SK-N-MC (cell line): ENCODE measurements at regions not wholly inside any gene's neighbourhood (a gene's known extent, or its start where the extent isn't known, plus 50 kb on each side); places are given as distances from the start of the nearest gene placed in this dataset.

Experiments used
- DNase-seq: peaks from one replicate; pipeline ENCODE4 v3.0.0-alpha.2; 2011; ENCODE audit warnings: low read depth, low spot score
- H3K27ac ChIP-seq: fragments of 200-600 bp; sonication (generic); 2 replicates; pipeline ENCODE4 v1.5.1; 2016; ENCODE audit warnings: mixed run types
- H3K36me3 ChIP-seq: fragments of 200-600 bp; sonication (generic); 2 replicates; pipeline ENCODE4 v1.6.1; 2017; ENCODE audit warnings: antibody characterized with exemption, low read length, mixed read lengths; ENCODE audit not compliant: insufficient read depth
- H3K4me3 ChIP-seq: fragments of 200-600 bp; sonication (generic); 2 replicates; pipeline ENCODE4 v1.5.1; 2016
- H3K9ac ChIP-seq: fragments of 200-600 bp; sonication (generic); 2 replicates; pipeline ENCODE4 v1.8.0; 2017; ENCODE audit warnings: mixed run types, mixed read lengths; ENCODE audit not compliant: insufficient read length
- H3K9me3 ChIP-seq: fragments of 200-600 bp; sonication (generic); 2 replicates; pipeline ENCODE4 v1.6.1; 2017; ENCODE audit warnings: low read depth, mild to moderate bottlenecking, antibody characterized with exemption, low read length, moderate library complexity, mixed read lengths
- EZH2 ChIP-seq: fragments of 200-600 bp; sonication (generic); IDR thresholded peaks from one replicate; pipeline ENCODE4 v1.6.1; 2017; ENCODE audit warnings: antibody characterized with exemption
- FOXP2 ChIP-seq: optimal IDR thresholded peaks from 2 replicates; pipeline ENCODE3; 2011; ENCODE audit warnings: mild to moderate bottlenecking, moderate library complexity; ENCODE audit not compliant: insufficient read depth; ENCODE audit errors: extremely low read length, control extremely low read depth
- POLR2AphosphoS5 ChIP-seq: IDR thresholded peaks from 2 replicates; pipeline ENCODE4 v1.6.1; 2012; ENCODE audit warnings: mild to moderate bottlenecking, low read depth, low read length, borderline replicate concordance

GRCh38 chr15:95713324-95713723 lies 617.2 kb upstream of the NR2F2 start:
- H3K9ac ChIP-seq: no peak overlapping the region
- no peak for DNase-seq
- TF ChIP-seq EZH2 (no peak), POLR2AphosphoS5 (no peak), FOXP2 (no peak)
- no peaks in the 10 kb centered on the region for H3K36me3 ChIP-seq
- H3K9me3 ChIP-seq: no peaks in the 10 kb centered on the region
- H3K27ac ChIP-seq: no peak overlapping the region
- peak overlapping the region; percentile 4; the same call in 1 of the 2 replicates for H3K4me3 ChIP-seq

DNA sequence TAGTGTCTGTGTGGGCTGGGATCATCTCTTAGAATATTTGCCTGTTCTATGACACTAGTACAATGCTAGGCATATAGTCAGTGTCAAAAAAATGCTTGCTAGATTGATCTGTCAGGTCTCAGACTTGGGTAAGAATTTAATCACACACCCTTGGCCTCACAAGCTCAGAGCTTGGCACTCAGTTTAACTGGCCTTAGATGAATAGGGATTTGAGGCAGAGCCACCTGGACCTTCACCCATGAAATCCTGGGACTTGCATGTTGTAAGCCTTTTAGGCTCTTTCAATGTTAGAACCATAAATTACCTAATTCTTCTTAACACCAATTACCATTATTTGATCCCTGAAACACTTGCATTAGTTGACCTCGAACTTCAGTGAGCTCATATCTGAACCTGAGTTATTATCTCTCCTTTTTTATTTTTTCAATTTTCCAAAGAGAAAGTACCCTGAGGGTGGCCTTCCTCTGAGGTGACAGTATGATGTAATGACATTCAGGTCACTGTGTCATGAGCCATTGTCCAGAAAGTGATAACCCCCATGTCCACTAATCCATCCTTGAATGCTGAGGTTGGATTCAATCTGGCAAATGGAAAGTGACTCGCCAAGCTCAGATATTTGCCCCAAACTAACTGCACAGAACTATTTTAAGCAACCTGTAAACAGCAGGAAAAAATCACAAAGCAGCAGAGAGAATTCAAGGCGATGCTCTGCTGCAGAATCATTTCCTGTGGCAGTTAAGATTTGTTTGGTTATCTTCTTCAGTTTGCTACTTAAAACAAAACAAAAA lies 615.2 kb upstream of the NR2F2 start:
- H3K9me3 ChIP-seq: no peaks in the 10 kb centered on the region; the same call in 1 of the 2 replicates
- no peak for TF ChIP-seq EZH2
- TF ChIP-seq FOXP2: no peak
- TF ChIP-seq POLR2AphosphoS5: no peak
- H3K27ac ChIP-seq: no peak overlapping the region
- no peak overlapping the region for H3K4me3 ChIP-seq
- DNase-seq: no peak
- no peaks in the 10 kb centered on the region for H3K36me3 ChIP-seq
- no peak overlapping the region for H3K9ac ChIP-seq

DNA sequence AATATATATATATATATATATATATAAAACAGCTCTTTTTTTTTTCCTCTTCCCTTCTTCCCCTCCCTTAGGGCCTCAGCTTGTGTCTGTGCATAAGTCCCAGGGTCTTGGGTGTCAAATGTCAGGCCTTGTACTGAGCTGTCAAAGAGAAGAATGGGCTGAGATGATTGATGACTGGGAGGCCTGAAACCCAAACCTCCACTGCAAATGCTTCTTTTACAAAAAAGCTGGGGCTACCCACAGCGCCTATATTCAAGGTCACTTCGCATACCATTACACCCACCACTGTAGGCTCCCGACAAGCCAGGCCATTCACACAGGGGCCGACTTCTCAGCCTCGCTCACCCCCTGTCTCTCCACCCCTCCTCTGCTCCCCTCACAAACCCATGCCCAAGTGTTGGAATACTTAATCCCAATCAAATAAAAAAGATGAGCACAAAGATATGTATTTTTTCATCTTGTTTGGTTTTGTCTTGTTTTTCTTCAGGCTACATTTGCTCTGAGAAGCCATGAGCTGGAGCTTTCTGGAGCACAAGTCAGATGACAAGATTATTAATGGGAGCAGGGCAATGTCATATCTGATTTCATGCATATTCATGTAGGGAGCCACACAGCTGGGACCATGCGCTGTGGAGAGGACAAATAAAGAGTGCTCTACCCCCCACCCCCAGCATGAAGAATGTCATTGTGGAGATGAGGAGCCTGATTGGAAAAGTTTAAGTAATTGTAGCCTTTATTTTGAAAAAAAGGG lies 614.4 kb upstream of the NR2F2 start:
- H3K27ac ChIP-seq: no peak overlapping the region
- TF ChIP-seq FOXP2 (no peak), POLR2AphosphoS5 (no peak)
- no peak for DNase-seq
- no peaks in the 10 kb centered on the region; the same call in 1 of the 2 replicates for H3K9me3 ChIP-seq
- no peak overlapping the region for H3K9ac ChIP-seq
- no peak overlapping the region for H3K4me3 ChIP-seq
- H3K36me3 ChIP-seq: no peaks in the 10 kb centered on the region

GRCh38 chr15:95716708-95717107 lies 613.8 kb upstream of the NR2F2 start:
- Histone ChIP-seq H3K27ac (no peak overlapping the region), H3K9me3 (no peaks in the 10 kb centered on the region; the same call in 1 of the 2 replicates), H3K36me3 (no peaks in the 10 kb centered on the region), H3K9ac (no peak overlapping the region), H3K4me3 (no peak overlapping the region)
- TF ChIP-seq EZH2: no peak
- TF ChIP-seq POLR2AphosphoS5: no peak
- TF ChIP-seq FOXP2: no peak
- DNase-seq: no peak

DNA sequence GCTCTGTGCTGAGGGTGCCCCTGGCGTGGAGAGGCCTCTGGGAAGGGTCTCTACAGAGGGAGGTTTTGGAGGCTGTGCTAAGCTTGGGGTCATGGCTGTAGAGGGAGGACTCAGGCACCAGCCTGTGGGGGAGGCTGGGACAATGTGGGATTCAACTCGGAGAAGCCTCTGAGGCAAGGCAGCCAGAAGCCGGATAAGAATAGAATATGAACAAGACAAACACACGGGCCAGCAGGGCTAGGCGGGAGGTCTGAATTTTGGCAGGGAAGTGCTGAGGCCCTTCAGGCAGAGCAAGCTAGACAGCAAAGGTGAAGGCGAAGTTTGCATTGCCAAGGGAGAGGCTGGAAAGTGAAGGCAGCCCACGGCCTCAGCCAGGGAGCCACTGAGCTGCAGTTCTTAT lies 612.1 kb upstream of the NR2F2 start:
- DNase-seq: no peak
- TF ChIP-seq POLR2AphosphoS5 (no peak), FOXP2 (no peak), EZH2 (no peak)
- H3K27ac ChIP-seq: no peak overlapping the region
- no peak overlapping the region for H3K4me3 ChIP-seq
- H3K9me3 ChIP-seq: no peaks in the 10 kb centered on the region; the same call in 1 of the 2 replicates
- H3K36me3 ChIP-seq: no peaks in the 10 kb centered on the region
- H3K9ac ChIP-seq: no peak overlapping the region

- Histone ChIP-seq H3K4me3 (no peak overlapping the region), H3K27ac (no peak overlapping the region), H3K36me3 (no peaks in the 10 kb centered on the region), H3K9me3 (no peaks in the 10 kb centered on the region; the same call in 1 of the 2 replicates), H3K9ac (no peak overlapping the region)
- DNase-seq: no peak
- TF ChIP-seq FOXP2: no peak
- no peak for TF ChIP-seq EZH2
- TF ChIP-seq POLR2AphosphoS5: no peak
Observed at GRCh38 chr15:95724908-95725633, 605.4 kb upstream of the NR2F2 start.

DNA sequence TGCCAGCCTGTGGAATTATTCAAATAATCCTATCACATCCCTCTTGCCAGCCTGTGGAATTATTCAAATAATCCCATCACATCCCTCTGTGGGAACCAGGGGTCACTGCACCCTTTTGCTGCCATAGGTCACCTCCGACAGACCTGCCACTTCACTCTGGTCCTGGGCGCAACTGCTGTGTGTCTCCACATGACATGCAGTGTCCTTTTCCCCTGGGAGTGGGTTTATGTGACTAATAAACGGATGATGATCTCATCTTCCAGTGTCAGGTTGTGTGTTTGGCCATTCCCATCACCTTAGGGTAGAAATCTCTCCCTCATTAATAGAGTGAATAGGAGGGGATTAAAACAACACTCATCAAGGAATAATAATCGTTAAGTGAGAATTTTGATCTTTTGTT lies 603.6 kb upstream of the NR2F2 start:
- Histone ChIP-seq H3K9ac (no peak overlapping the region), H3K27ac (no peak overlapping the region), H3K36me3 (no peaks in the 10 kb centered on the region), H3K9me3 (no peaks in the 10 kb centered on the region), H3K4me3 (no peak overlapping the region)
- no peak for TF ChIP-seq POLR2AphosphoS5
- no peak for TF ChIP-seq EZH2
- TF ChIP-seq FOXP2: no peak
- no peak for DNase-seq

GRCh38 chr15:95733931-95734330 lies 596.6 kb upstream of the NR2F2 start:
- TF ChIP-seq EZH2: no peak
- no peak for TF ChIP-seq POLR2AphosphoS5
- no peak for TF ChIP-seq FOXP2
- H3K36me3 ChIP-seq: no peaks in the 10 kb centered on the region
- no peak overlapping the region for H3K9ac ChIP-seq
- H3K9me3 ChIP-seq: no peaks in the 10 kb centered on the region
- DNase-seq: no peak
- no peak overlapping the region for H3K4me3 ChIP-seq
- peak overlapping the region; percentile 47; the same call in 1 of the 2 replicates for H3K27ac ChIP-seq
